ENCODE measurements at regions not wholly inside any gene's neighbourhood (a gene's known extent, or its start where the extent isn't known, plus 50 kb on each side); places are given as distances from the start of the nearest gene placed in this dataset.

DNA sequence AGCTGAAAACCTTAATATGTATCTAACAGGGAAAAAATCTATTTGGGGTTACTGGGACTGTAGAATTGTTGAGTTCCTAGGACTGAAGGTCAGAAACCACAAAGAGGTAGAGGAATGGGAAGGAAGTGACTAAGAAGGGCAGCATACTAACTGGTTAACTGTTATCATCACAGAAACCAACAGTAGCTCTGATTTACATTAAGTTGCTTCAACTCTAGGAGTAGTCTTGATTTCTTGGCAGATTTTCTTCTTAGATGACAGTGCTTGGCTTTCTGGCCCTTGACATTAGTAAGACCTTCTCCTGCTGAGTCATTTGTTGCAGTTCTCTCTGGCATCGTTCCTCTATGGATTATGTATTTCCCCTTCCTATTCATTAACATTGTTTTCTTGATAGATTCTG lies 116.1 kb upstream of the RASA1 start:
- Mint-ChIP-seq H3K9me3 (no peaks in the 10 kb centered on the region), H3K27ac (no peak overlapping the region), H3K36me3 (no peaks in the 10 kb centered on the region), H3K4me3 (no peak overlapping the region), H3K27me3 (ENCODE audit: low read depth) (no peaks in the 10 kb centered on the region), H3K4me1 (0 out of 2 replicates have a peak, but pooled peaks cover 4% of the 10 kb centered on the region)
- TF ChIP-seq ESRRA (CRISPR knock-in tag; IDR thresholded peaks at IDR 0.05; ENCODE audit: borderline replicate concordance) (no peak), OVOL2 (CRISPR knock-in tag; IDR thresholded peaks at IDR 0.05; ENCODE audit: borderline replicate concordance) (no peak), SMAD4 (CRISPR knock-in tag; IDR thresholded peaks at IDR 0.05) (no peak), NR2C2 (CRISPR knock-in tag; IDR thresholded peaks at IDR 0.05) (no peak)
- TF ChIP-seq, protein P1, sequence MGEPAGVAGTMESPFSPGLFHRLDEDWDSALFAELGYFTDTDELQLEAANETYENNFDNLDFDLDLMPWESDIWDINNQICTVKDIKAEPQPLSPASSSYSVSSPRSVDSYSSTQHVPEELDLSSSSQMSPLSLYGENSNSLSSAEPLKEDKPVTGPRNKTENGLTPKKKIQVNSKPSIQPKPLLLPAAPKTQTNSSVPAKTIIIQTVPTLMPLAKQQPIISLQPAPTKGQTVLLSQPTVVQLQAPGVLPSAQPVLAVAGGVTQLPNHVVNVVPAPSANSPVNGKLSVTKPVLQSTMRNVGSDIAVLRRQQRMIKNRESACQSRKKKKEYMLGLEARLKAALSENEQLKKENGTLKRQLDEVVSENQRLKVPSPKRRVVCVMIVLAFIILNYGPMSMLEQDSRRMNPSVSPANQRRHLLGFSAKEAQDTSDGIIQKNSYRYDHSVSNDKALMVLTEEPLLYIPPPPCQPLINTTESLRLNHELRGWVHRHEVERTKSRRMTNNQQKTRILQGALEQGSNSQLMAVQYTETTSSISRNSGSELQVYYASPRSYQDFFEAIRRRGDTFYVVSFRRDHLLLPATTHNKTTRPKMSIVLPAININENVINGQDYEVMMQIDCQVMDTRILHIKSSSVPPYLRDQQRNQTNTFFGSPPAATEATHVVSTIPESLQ (CRISPR knock-in tag; IDR thresholded peaks at IDR 0.05): no peak
- TF ChIP-seq, protein P2, sequence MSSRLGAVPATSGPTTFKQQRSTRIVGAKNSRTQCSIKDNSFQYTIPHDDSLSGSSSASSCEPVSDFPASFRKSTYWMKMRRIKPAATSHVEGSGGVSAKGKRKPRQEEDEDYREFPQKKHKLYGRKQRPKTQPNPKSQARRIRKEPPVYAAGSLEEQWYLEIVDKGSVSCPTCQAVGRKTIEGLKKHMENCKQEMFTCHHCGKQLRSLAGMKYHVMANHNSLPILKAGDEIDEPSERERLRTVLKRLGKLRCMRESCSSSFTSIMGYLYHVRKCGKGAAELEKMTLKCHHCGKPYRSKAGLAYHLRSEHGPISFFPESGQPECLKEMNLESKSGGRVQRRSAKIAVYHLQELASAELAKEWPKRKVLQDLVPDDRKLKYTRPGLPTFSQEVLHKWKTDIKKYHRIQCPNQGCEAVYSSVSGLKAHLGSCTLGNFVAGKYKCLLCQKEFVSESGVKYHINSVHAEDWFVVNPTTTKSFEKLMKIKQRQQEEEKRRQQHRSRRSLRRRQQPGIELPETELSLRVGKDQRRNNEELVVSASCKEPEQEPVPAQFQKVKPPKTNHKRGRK (CRISPR knock-in tag; IDR thresholded peaks at IDR 0.05; ENCODE audit: borderline replicate concordance): no peak
- TF ChIP-seq, protein P3, sequence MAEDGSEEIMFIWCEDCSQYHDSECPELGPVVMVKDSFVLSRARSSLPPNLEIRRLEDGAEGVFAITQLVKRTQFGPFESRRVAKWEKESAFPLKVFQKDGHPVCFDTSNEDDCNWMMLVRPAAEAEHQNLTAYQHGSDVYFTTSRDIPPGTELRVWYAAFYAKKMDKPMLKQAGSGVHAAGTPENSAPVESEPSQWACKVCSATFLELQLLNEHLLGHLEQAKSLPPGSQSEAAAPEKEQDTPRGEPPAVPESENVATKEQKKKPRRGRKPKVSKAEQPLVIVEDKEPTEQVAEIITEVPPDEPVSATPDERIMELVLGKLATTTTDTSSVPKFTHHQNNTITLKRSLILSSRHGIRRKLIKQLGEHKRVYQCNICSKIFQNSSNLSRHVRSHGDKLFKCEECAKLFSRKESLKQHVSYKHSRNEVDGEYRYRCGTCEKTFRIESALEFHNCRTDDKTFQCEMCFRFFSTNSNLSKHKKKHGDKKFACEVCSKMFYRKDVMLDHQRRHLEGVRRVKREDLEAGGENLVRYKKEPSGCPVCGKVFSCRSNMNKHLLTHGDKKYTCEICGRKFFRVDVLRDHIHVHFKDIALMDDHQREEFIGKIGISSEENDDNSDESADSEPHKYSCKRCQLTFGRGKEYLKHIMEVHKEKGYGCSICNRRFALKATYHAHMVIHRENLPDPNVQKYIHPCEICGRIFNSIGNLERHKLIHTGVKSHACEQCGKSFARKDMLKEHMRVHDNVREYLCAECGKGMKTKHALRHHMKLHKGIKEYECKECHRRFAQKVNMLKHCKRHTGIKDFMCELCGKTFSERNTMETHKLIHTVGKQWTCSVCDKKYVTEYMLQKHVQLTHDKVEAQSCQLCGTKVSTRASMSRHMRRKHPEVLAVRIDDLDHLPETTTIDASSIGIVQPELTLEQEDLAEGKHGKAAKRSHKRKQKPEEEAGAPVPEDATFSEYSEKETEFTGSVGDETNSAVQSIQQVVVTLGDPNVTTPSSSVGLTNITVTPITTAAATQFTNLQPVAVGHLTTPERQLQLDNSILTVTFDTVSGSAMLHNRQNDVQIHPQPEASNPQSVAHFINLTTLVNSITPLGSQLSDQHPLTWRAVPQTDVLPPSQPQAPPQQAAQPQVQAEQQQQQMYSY (CRISPR knock-in tag; IDR thresholded peaks at IDR 0.05): no peak
- TF ChIP-seq, protein P4, sequence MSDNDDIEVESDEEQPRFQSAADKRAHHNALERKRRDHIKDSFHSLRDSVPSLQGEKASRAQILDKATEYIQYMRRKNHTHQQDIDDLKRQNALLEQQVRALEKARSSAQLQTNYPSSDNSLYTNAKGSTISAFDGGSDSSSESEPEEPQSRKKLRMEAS (CRISPR knock-in tag; IDR thresholded peaks at IDR 0.05): no peak
- TF ChIP-seq, protein P5, sequence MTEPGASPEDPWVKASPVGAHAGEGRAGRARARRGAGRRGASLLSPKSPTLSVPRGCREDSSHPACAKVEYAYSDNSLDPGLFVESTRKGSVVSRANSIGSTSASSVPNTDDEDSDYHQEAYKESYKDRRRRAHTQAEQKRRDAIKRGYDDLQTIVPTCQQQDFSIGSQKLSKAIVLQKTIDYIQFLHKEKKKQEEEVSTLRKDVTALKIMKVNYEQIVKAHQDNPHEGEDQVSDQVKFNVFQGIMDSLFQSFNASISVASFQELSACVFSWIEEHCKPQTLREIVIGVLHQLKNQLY (CRISPR knock-in tag; IDR thresholded peaks at IDR 0.05): no peak
- TF ChIP-seq, protein P6, sequence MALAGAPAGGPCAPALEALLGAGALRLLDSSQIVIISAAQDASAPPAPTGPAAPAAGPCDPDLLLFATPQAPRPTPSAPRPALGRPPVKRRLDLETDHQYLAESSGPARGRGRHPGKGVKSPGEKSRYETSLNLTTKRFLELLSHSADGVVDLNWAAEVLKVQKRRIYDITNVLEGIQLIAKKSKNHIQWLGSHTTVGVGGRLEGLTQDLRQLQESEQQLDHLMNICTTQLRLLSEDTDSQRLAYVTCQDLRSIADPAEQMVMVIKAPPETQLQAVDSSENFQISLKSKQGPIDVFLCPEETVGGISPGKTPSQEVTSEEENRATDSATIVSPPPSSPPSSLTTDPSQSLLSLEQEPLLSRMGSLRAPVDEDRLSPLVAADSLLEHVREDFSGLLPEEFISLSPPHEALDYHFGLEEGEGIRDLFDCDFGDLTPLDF (CRISPR knock-in tag; IDR thresholded peaks at IDR 0.05): no peak
- TF ChIP-seq, protein P7, sequence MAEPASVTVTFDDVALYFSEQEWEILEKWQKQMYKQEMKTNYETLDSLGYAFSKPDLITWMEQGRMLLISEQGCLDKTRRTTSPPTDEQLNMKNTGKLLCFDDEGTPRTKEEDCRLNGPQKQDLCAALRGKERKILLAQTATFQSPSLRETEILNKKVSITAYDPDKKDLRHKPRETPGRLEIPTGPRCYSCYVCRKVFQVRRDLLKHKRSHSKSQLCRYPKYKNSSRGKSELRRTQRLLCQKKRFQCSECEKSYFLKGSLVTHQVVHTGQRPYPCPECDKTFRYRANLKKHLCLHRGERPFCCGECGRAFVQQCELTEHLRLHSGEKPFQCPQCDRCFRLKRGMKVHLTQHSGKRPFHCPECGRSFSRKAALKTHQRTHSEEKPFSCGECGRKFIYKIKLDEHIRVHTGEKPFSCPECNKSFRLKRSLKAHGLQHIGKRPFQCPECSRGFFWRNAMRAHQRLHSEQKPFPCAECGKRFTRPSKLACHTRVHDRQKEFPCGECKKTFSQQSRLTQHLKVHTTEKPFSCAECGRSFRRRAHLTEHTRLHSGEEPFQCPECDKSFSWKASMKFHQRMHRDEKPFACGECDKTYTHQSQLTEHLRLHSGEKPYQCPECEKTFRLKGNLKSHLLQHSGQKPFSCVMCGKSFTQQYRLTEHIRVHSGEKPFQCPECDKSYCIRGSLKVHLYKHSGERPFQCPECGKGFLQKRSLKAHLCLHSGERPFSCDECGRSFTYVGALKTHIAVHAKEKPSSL (CRISPR knock-in tag; conservative IDR thresholded peaks at IDR 0.05): no peak
- TF ChIP-seq, protein P8, sequence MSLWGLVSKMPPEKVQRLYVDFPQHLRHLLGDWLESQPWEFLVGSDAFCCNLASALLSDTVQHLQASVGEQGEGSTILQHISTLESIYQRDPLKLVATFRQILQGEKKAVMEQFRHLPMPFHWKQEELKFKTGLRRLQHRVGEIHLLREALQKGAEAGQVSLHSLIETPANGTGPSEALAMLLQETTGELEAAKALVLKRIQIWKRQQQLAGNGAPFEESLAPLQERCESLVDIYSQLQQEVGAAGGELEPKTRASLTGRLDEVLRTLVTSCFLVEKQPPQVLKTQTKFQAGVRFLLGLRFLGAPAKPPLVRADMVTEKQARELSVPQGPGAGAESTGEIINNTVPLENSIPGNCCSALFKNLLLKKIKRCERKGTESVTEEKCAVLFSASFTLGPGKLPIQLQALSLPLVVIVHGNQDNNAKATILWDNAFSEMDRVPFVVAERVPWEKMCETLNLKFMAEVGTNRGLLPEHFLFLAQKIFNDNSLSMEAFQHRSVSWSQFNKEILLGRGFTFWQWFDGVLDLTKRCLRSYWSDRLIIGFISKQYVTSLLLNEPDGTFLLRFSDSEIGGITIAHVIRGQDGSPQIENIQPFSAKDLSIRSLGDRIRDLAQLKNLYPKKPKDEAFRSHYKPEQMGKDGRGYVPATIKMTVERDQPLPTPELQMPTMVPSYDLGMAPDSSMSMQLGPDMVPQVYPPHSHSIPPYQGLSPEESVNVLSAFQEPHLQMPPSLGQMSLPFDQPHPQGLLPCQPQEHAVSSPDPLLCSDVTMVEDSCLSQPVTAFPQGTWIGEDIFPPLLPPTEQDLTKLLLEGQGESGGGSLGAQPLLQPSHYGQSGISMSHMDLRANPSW (CRISPR knock-in tag; conservative IDR thresholded peaks at IDR 0.05; ENCODE audit: low read depth): no peak
- ATAC-seq (no peak), DNase-seq (ENCODE audit: low spot score) (no peak)
- ChIA-PET POLR2A (no interaction called here), CTCF (no interaction called here)
